Activated T-cell treated with anti-CD3 and anti-CD28 coated beads, Interleukin-2, amount 50 U/mL, for 4 hours (primary cell): ENCODE measurements at regions not wholly inside any gene's neighbourhood (a gene's known extent, or its start where the extent isn't known, plus 50 kb on each side); places are given as distances from the start of the nearest gene placed in this dataset.
"Not testable (repeated sequence)": the region's sequence is repeated elsewhere in the genome, so short reads cannot be mapped to it uniquely, and the experiment has no call there.

Experiments used
- ATAC-seq, 2 donors: fragments of 200-7000 bp; cut with Tn5 transposase; one replicate each; pipeline ENCODE4 v1.10.0; 2021
- DNase-seq: peaks from one replicate; pipeline ENCODE4 v3.0.0-alpha.2; 2020
- H3K27me3 Mint-ChIP-seq: one replicate; pipeline ENCODE4 v1.8.0; 2021; ENCODE audit warnings: low read depth, mixed read lengths
- H3K36me3 Mint-ChIP-seq: one replicate; pipeline ENCODE4 v1.8.0; 2022; ENCODE audit warnings: mixed read lengths; ENCODE audit not compliant: insufficient read depth
- H3K4me1 Mint-ChIP-seq: one replicate; pipeline ENCODE4 v1.8.0; 2021; ENCODE audit warnings: low read depth, mixed read lengths
- H3K4me3 Mint-ChIP-seq: one replicate; pipeline ENCODE4 v1.8.0; 2021; ENCODE audit warnings: mild to moderate bottlenecking, moderate library complexity, mixed read lengths
- H3K9me3 Mint-ChIP-seq: one replicate; pipeline ENCODE4 v1.8.0; 2021; ENCODE audit warnings: mixed read lengths

DNA sequence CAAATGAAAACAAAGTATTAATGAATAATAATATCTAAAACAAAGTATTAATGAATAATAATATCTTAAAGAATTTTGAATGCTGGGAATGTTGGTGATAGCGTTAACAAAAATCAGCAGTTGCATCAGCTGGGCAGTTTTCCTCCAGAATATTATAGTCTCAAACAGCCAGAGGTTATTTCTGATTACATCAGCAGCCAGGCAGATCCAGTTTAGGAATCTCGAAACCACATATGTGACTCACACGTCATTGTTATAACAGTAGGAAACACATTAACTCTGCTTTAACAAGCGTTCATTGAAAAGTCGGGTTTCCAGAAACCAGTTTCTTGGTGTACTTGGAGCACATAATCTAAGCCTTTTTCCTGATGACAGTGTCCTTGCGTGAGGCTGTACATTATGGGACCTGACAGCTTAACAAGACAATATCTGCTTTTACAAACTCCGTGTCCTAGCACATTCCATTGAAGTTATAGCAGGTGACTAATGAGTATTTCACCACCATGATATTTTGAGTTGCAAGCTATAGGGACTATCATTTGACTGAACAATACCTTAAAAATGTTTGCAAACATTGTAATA is 559.5 kb upstream of the KLF4 start:
- no peak for ATAC-seq
- Mint-ChIP-seq H3K4me1 (no peaks in the 10 kb centered on the region), H3K4me3 (no peak overlapping the region), H3K36me3 (no peaks in the 10 kb centered on the region), H3K27me3 (no peaks in the 10 kb centered on the region), H3K9me3 (peaks cover 8% of the 10 kb centered on the region)
- DNase-seq: no peak

GRCh38 chr9:108048406-108049025 is 558.9 kb upstream of the KLF4 start:
- DNase-seq (no peak), ATAC-seq (no peak)
- H3K9me3 Mint-ChIP-seq: peaks cover 10% of the 10 kb centered on the region
- H3K27me3 Mint-ChIP-seq: no peaks in the 10 kb centered on the region
- no peaks in the 10 kb centered on the region for H3K36me3 Mint-ChIP-seq
- H3K4me3 Mint-ChIP-seq: no peak overlapping the region
- H3K4me1 Mint-ChIP-seq: no peaks in the 10 kb centered on the region

GRCh38 chr9:108047777-108048176 is 558.2 kb upstream of the KLF4 start:
- H3K27me3 Mint-ChIP-seq, H3K4me1 Mint-ChIP-seq, H3K4me3 Mint-ChIP-seq, ATAC-seq, H3K36me3 Mint-ChIP-seq, DNase-seq: not testable (repeated sequence)
- peaks cover 12% of the 10 kb centered on the region for H3K9me3 Mint-ChIP-seq

DNA sequence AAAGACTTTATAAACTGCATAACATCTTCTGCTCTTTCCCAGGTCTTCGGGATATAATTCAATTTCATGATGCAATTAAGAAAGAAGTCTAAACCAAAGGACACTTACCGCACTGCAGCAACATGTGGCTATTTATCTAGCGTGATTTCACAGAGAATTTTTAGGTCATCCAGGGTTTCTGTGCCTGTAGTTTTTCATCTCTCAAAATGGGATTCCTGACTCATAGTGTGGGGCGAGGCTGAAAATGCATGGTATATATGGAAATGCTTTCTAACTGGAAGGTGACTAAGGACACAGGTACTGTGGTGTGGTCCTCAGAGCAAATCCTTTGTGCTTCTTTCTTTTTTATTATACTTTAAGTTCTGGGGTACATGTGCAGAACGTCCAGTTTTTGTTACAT is 557.7 kb upstream of the KLF4 start:
- no peak for ATAC-seq
- Mint-ChIP-seq H3K9me3 (peaks cover 12% of the 10 kb centered on the region), H3K27me3 (no peaks in the 10 kb centered on the region), H3K4me1 (no peaks in the 10 kb centered on the region), H3K4me3 (no peak overlapping the region), H3K36me3 (no peaks in the 10 kb centered on the region)
- no peak for DNase-seq

GRCh38 chr9:108045851-108046250 is 556.3 kb upstream of the KLF4 start:
- Mint-ChIP-seq H3K9me3 (peaks cover 16% of the 10 kb centered on the region), H3K4me3 (no peak overlapping the region), H3K27me3 (no peaks in the 10 kb centered on the region), H3K4me1 (no peaks in the 10 kb centered on the region), H3K36me3 (no peaks in the 10 kb centered on the region)
- ATAC-seq: no peak
- no peak for DNase-seq

GRCh38 chr9:108043585-108043984 is 554.0 kb upstream of the KLF4 start:
- H3K4me3 Mint-ChIP-seq: no peak overlapping the region
- no peaks in the 10 kb centered on the region for H3K36me3 Mint-ChIP-seq
- no peak for DNase-seq
- H3K4me1 Mint-ChIP-seq: no peaks in the 10 kb centered on the region
- ATAC-seq: no peak
- H3K9me3 Mint-ChIP-seq: peaks cover 20% of the 10 kb centered on the region
- H3K27me3 Mint-ChIP-seq: no peaks in the 10 kb centered on the region

- H3K4me1 Mint-ChIP-seq: no peaks in the 10 kb centered on the region
- H3K36me3 Mint-ChIP-seq: no peaks in the 10 kb centered on the region
Measured at GRCh38 chr9:108041551-108041950, 552.0 kb upstream of the KLF4 start.

GRCh38 chr9:108040783-108041182 is 551.2 kb upstream of the KLF4 start:
- no peaks in the 10 kb centered on the region for H3K36me3 Mint-ChIP-seq
- H3K27me3 Mint-ChIP-seq: peaks cover 2% of the 10 kb centered on the region
- peaks cover 20% of the 10 kb centered on the region for H3K9me3 Mint-ChIP-seq
- H3K4me3 Mint-ChIP-seq: no peak overlapping the region
- DNase-seq: no peak
- ATAC-seq: no peak
- H3K4me1 Mint-ChIP-seq: no peaks in the 10 kb centered on the region

More at GRCh38 chr9:108041551-108041950, 552.0 kb upstream of the KLF4 start:
- no peaks in the 10 kb centered on the region for H3K27me3 Mint-ChIP-seq
- no peak overlapping the region for H3K4me3 Mint-ChIP-seq
- no peak for DNase-seq
- ATAC-seq: no peak
- peaks cover 20% of the 10 kb centered on the region for H3K9me3 Mint-ChIP-seq

GRCh38 chr9:108039493-108039892 is 549.9 kb upstream of the KLF4 start:
- H3K9me3 Mint-ChIP-seq: peaks cover 19% of the 10 kb centered on the region
- no peaks in the 10 kb centered on the region for H3K4me1 Mint-ChIP-seq
- no peak for DNase-seq
- peaks cover 3% of the 10 kb centered on the region for H3K27me3 Mint-ChIP-seq
- no peak overlapping the region for H3K4me3 Mint-ChIP-seq
- no peak for ATAC-seq
- no peaks in the 10 kb centered on the region for H3K36me3 Mint-ChIP-seq

DNA sequence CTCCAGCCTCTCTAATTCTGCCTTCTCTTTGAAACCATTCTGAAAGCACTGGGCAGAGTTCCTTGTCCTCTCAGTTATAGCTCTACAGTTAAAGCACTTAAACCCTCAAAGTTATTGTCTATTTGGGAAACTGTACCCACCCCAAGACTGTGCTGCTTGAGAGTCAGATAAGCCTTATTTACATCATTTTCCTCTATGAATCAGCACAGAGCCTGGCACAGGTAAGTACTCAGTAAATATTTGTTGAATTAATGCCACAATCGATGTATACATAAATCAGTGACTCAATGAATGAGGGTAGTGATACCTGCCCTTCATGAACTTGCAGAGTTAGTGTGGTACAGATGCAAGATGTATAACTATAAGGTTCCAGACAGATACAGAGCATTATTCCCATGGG is 549.4 kb upstream of the KLF4 start:
- peaks cover 16% of the 10 kb centered on the region for H3K9me3 Mint-ChIP-seq
- H3K36me3 Mint-ChIP-seq: no peaks in the 10 kb centered on the region
- DNase-seq (no peak), ATAC-seq (no peak)
- H3K27me3 Mint-ChIP-seq: peaks cover 3% of the 10 kb centered on the region
- H3K4me3 Mint-ChIP-seq: no peak overlapping the region
- H3K4me1 Mint-ChIP-seq: no peaks in the 10 kb centered on the region

GRCh38 chr9:108035487-108035886 is 545.9 kb upstream of the KLF4 start:
- Mint-ChIP-seq H3K9me3 (peaks cover 21% of the 10 kb centered on the region), H3K27me3 (peaks cover 3% of the 10 kb centered on the region), H3K4me3 (no peak overlapping the region), H3K4me1 (no peaks in the 10 kb centered on the region), H3K36me3 (no peaks in the 10 kb centered on the region)
- no peak for DNase-seq
- ATAC-seq: no peak

DNA sequence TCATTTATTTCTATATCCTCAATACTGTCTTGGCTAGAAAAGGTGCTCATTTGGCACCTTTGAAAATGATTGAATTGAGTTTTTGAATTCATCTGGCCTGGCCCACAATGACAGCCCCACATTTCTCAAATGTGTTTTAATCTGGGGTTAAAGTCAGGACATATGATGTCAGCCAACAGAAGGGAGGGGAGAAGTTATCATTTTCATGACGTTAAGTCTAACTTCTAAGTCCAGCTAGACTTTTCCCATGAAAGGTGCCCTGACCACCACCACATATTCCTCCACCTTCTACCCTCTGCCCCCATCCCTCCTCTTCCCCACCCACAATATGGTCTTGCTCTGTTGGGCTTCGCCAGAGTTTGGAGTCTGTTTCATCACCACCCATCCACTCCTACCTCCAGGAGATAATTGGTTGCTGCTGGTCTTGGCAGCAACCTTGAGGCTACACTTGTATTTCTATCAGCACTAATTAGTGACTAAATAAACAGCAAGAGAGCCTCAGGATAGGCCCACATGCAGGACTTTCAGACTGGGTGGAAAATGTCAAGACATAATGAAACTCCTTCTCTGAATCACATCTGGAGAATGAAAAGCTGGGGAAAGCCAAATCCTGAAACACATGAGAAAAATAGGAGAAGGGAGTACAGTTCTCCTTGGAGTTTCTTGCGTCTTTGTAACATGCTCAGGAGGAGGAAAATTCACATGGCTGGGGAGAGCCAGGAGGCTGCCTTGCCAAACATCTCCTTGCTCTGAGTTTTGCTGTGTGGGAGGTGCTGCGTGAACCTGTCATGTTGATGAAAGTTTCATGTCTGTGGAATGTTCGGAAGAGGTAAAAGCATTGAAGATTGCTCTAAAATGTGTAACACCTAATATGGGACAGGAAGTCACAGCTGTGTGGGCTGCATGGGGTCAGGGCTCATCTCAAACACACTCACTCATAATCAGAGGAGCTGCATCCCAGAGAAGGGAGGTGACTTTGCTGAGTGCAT is 544.7 kb upstream of the KLF4 start:
- no peak for DNase-seq
- H3K9me3 Mint-ChIP-seq: peaks cover 16% of the 10 kb centered on the region
- H3K4me1 Mint-ChIP-seq: no peaks in the 10 kb centered on the region
- H3K36me3 Mint-ChIP-seq: no peaks in the 10 kb centered on the region
- no peak overlapping the region for H3K4me3 Mint-ChIP-seq
- H3K27me3 Mint-ChIP-seq: peaks cover 3% of the 10 kb centered on the region
- ATAC-seq: no peak

DNA sequence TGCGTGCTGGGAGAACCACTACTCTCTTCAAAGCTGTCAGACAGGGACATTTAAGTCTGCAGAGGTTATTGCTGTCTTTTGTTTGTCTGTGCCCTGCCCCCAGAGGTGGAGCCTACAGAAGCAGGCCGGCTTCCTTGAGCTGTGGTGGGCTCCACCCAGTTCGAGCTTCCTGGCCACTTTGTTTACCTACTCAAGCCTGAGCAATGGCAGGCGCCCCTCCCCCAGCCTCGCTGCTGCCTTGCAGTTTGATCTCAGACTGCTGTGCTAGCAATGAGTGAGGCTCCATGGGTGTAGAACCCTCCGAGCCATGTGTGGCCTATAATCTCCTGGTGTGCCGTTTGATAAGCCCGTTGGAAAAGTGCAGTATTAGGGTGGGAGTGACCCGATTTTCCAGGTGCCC is 542.5 kb upstream of the KLF4 start:
- not testable (repeated sequence) for H3K4me1 Mint-ChIP-seq, ATAC-seq, DNase-seq, H3K27me3 Mint-ChIP-seq, H3K4me3 Mint-ChIP-seq, H3K36me3 Mint-ChIP-seq
- peaks cover 13% of the 10 kb centered on the region for H3K9me3 Mint-ChIP-seq

DNA sequence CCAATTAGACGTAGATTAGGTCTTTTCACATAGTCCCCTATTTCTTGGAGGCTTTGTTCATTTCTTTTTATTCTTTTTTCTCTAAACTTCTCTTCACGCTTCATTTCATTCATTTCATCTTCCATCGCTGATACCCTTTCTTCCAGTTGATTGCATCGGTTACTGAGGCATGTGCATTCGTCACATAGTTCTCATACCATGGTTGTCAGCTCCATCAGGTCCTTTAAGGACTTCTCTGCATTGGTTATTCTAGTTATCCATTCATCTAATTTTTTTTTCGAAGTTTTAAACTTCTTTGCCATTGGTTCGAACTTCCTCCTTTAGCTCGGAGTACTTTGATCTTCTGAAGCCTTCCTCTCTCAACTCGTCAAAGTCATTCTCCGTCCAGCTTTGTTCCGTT is 541.7 kb upstream of the KLF4 start:
- H3K36me3 Mint-ChIP-seq, DNase-seq, H3K27me3 Mint-ChIP-seq, H3K4me1 Mint-ChIP-seq, ATAC-seq, H3K4me3 Mint-ChIP-seq: not testable (repeated sequence)
- H3K9me3 Mint-ChIP-seq: peaks cover 13% of the 10 kb centered on the region

DNA sequence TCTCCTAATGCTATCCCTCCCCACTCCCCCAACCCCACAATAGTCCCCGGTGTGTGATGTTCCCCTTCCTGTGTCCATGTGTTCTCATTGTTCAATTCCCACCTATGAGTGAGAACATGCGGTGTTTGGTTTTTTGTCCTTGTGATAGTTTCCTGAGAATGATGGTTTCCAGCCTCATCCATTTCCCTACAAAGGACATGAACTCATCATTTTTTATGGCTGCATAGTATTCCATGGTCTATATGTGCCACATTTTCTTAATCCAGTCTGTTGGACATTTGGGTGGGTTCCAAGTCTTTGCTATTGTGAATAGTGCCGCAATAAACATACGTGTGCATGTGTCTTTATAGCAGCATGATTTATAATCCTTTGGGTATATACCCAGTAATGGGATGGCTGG is 537.1 kb upstream of the KLF4 start:
- not testable (repeated sequence) for H3K9me3 Mint-ChIP-seq, ATAC-seq, H3K4me3 Mint-ChIP-seq, H3K4me1 Mint-ChIP-seq, H3K36me3 Mint-ChIP-seq, H3K27me3 Mint-ChIP-seq, DNase-seq
